HCT116 (cell line): ENCODE measurements at regions not wholly inside any gene's neighbourhood (a gene's known extent, or its start where the extent isn't known, plus 50 kb on each side); places are given as distances from the start of the nearest gene placed in this dataset.

Experiments used
- CEBPB ChIP-seq: IDR thresholded peaks from 2 replicates; pipeline ENCODE4 v1.6.1; 2012; ENCODE audit warnings: low read depth
- CTCF ChIP-seq, 3 experiments: fragments of 200-600 bp in 1 of 3; sonication (generic) in 1 of 3; IDR thresholded peaks in 2 of 3; conservative IDR thresholded peaks in 1 of 3; 2 replicates each; pipeline ENCODE4 v1.5.1; 2012 to 2017; ENCODE audit warnings: low read depth in 2 of 3, low read length in 2 of 3, antibody characterized with exemption in 1 of 3, borderline replicate concordance in 1 of 3, control low read depth in 1 of 3, mild to moderate bottlenecking in 1 of 3, mixed read lengths in 1 of 3, mixed run types in 1 of 3, moderate library complexity in 1 of 3; ENCODE audit not compliant: insufficient read depth in 1 of 3
- EZH2 ChIP-seq: fragments of 200-600 bp; sonication (generic); IDR thresholded peaks from 2 replicates; pipeline ENCODE4 v1.6.1; 2017; ENCODE audit warnings: antibody characterized with exemption, mixed run types
- EZH2phosphoT487 ChIP-seq: fragments of 200-600 bp; IDR thresholded peaks from 2 replicates; pipeline ENCODE4 v1.6.1; 2018; ENCODE audit warnings: antibody characterized with exemption, borderline replicate concordance
- POLR2A ChIP-seq: IDR thresholded peaks from 2 replicates; pipeline ENCODE4 v1.7.0; 2011; ENCODE audit warnings: borderline replicate concordance; ENCODE audit not compliant: insufficient read depth, insufficient read length; ENCODE audit errors: extremely low read depth
- RAD21 ChIP-seq: IDR thresholded peaks from 2 replicates; pipeline ENCODE4 v1.6.1; 2012; ENCODE audit warnings: low read depth, mild to moderate bottlenecking
- YY1 ChIP-seq: IDR thresholded peaks from 2 replicates; pipeline ENCODE4 v1.6.1; 2011; ENCODE audit warnings: low read length, low read depth, moderate library complexity, mild to moderate bottlenecking; ENCODE audit not compliant: insufficient replicate concordance; ENCODE audit errors: extremely low read depth

- no peak for TF ChIP-seq CTCF (IDR thresholded peaks at IDR 0.05 in 2 of 3, conservative IDR thresholded peaks at IDR 0.05 in 1 of 3; ENCODE audit: borderline replicate concordance in 1 of 3, insufficient read depth in 1 of 3, low read depth in 2 of 3, low read length in 2 of 3)
- TF ChIP-seq EZH2phosphoT487, result no peak
- TF ChIP-seq RAD21, result no peak
- TF ChIP-seq EZH2, result no peak
- TF ChIP-seq POLR2A, result no peak
- no peak for TF ChIP-seq YY1
- TF ChIP-seq CEBPB, result no peak
Measured at GRCh38 chr2:199535445-199536177, 77.9 kb upstream of the SATB2 start.
